T-helper 2 cell treated with Interferon-gamma antibody and Interleukin-4, amounts not matched to agents 100 ng/mL and 5 ng/mL, for 36 hours (primary cell): ENCODE measurements at regions not wholly inside any gene's neighbourhood (a gene's known extent, or its start where the extent isn't known, plus 50 kb on each side); places are given as distances from the start of the nearest gene placed in this dataset.

Source experiments
- intact Hi-C: fragments of 100-400 bp; cut with micrococcal nuclease; formaldehyde crosslinking; loops from one replicate; pipeline ENCODE4 v1.15.1; 2023

DNA sequence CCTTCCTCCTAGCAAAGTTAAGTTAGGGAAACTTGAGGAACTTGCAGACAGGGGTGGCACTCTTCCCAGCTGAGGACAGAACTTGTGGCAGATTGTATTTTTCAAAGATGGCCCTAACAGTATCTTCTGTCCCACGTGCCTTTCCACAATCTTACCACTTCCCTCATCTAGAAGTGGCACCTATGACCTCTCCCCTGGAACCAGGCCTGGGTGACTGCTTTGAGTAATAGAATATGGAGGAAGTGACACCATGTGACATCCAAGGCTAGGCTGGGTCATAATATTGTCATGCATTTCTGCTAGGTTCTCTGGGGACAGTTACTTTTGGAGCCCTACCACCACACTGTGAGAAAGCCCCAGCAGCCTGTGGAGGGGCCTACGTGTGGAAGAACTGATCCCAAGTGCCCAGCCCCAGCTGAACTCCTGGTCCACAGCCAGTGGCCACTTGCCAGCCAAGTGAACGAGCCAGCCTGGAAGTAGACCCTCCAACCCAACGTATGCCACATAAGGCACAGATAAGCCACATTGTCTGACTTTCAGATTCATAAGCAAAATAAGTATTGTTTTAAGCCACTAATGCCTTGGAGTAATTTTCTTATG, 193.7 kb downstream of the PTPN20 start:
- intact Hi-C loops = no loop called here

DNA sequence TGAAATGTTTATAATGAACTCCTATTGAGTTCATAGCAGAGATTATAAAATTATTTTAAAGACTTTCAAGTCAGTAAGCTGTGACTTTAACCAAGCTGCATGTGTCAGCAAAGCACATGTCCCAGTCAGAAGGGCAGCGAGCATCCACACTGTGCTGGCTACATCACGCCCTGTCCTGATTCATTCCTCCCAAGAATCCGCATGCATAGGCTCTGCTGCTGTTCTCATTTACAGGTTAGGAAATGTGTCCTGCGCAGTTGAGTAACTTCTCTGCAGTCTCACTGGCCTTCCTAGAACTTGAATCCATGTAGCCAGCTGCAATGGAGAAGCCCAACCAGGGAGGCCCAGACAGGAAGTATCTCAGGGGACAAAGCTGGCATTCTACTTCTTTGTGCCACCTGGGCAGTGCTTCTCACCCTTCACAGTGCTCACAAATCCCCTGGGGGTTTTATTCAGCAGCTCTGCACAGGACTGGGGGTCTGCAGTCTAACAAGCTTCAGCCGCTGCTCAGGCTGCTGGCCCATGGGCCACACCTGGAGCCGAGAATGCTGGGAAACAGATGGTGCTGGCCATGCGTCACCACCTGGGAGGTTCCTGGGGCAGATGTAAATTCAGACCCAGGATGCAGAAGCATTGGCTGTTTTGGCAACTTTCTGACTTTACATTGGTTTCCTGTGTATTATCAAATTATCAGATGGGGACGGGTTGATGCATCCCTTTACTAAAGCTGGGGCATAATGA, 192.8 kb upstream of the GDF10 start:
- intact Hi-C loops = no loop called here

DNA sequence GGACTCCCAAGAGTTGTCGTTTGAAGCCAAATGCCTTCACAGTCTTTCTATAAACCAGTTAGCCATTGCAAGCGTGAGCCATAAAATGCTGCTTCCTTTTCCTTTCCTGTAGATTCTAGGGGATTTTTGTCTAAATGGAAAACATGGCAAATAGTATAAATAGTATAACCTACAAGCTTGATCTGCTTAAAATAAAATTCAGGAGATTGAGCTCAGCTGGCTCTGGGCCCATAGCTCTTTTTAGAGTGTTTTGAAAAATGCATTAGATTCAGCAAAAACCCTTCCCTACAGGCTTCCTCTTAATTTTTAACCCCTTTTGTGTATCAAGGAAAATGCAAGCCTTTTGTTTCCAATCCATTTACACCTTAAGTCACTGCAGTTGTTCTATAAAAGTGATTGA, 190.1 kb upstream of the GDF10 start:
- intact Hi-C loops = no loop called here

DNA sequence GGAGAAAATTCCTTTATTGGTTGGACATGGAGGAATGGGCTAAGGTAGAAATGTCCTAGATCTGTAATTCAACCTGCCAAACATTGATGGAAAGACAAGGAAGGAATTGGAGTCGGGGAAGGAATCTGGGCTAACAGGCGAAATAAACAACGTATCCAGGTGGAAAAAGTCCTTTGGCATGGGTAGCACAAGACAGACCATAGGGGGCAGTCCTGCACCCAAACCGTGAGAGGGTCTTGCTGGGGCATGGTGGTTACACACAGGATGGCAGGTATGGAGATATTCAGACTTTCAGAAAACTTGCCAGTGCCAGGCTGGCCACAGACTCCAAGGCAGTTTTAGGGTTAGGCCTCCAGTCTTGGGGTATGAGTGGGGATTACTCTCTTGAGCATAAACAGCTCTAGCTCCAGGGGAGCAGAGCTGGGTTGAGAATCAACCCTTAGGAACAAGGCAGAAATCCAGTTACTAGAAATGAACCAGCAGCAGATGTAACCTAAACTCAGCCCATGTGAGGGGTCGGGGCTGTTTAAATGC, 188.6 kb upstream of the GDF10 start:
- intact Hi-C loops = no loop called here

DNA sequence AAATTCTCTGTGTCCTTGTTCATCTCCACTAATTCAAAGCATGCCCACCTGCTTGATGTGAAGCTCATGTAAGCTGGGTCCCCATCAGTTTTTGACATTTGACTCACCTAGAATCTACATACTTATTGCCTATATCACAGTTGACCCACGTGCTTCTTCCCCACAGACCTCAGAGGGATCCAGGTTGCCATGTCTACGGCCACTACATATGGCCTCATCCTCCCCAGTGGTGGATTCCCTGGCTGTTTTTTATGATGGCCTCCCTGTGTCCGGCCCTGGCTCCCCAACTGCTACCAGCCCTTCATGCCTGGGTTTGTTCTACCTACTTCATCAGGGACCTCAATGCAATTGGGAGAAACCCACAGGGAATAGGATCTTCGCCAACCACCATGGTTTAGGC, 187.4 kb upstream of the GDF10 start:
- intact Hi-C loops = no loop called here

DNA sequence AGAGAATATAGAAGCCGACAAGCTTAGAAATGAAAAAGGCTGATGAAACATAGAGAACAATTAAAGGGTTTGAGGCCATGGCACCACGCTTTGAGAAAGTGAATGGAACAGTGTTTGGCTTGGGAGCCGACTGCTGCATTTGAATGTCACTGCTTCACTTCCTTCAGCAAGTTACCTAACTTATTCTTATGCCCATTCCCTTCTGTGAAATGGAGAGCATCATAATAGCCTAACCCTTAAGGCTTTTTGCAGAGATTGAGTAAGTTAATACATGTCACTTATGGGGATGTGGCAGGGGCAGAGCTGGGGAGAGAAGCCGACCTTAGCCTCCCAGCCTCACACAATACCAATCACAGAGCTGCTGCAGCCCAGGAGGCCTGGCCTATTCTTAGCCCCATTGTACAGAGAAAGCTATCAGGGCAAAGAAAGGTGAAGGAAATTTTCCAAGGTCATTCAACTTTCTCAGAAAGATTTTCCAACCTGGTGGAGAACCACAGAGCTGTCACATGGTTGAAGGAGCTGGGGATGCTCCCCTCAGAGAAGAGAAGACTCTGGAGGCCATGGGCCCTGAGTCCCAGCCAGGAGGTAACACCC, 186.0 kb upstream of the GDF10 start:
- intact Hi-C loops = no loop called here

DNA sequence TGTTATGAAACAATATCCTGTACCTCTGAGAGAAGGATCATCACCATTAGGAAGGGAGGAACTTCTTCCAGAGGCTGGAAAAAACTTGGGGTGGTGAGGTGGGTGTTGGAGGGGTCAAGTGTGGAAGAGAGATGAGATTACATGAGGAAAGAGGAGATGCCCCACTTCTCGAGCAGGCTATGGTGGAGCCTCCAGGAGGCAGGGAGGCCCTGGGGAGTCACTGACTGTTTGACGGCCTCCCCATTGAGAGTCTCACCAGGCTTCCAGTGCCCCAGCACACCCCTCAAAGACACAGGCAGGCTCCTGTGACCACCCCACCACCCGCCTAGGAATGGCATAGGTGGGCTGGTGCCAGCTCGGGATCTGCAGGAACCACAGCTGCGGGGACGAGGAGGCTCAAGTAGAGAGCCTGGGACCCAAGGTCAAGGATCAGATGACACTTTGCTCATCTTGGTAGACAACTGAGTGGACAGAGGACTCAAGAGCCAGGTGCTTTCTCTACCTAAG, 185.3 kb upstream of the GDF10 start:
- intact Hi-C loops = no loop called here

DNA sequence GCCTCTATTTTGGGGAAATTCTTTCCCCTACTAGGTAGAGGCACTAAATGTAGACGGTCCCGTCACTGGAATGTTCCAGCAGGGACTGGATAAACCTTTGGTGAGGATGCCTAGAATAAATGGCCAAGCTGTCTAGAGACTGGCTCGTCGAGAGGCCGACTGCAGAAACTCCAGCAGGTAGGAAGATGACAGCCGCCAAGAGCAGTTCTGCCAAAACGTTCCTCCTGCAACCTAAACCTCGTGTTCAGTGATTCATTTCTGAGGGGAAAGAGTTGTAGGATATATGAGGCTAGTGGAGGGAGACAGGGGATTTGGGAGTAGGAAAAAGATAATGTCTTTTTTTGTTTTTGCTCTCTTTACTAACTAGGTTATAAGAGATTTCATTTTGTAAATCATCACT, 184.7 kb upstream of the GDF10 start:
- intact Hi-C loops = no loop called here

DNA sequence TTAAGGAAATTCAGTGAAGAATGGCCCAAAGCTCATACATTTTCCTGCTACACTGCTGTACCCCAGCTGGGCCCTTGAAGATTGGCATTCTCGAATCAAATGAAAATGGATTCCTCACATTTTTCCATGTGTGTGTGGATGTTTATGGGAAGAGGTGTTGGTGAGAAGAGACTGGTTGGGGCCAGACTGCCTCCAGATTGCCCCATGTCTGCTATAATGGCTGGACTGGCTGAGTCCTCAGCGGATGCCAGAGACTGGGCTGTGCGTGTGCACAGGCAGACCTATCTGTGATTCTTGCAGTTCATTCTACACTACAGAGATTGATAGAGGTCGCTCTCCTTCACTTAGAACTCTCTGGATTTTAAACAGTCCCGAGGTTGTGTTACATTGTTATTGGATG, 183.6 kb upstream of the GDF10 start:
- intact Hi-C loops = no loop called here

DNA sequence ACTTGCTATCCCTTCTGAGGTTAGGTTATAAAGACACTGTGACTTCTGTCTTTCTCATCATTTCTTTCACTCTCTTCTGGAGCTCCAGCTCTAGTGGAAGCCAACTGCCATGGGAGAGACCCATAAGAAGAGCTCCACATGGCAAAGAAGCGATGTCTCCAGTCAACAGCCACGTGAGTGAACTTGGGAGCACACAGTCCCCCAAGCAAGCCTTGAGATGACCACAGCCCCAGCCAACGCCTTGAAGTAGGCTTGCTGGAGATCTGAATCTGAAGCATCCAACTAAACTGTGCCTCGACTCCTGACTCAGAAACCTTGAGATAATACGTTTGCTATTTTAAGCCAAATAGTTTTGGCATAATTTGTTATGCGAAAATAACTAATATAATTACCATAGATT, 181.7 kb upstream of the GDF10 start:
- intact Hi-C loops = no loop called here

DNA sequence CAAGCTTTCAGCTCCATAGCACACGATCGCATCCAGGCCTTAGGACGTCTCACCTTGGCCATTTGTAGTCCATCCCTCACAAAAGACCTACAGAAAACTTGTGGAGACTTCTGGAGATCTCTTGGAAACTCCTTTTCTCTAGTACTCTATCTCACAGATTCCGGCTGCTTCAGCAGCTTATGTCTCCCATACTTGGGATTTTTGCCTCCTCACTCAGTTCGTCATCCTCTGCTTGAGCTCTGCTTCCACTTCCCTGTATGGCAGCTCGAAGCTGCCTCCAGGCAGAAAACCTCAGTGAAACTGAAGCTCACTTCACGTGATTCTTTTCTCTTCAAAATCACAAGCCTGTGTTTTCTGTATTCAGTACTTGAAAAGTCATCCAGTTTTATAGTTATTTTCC, 178.7 kb upstream of the GDF10 start:
- intact Hi-C loops = no loop called here

DNA sequence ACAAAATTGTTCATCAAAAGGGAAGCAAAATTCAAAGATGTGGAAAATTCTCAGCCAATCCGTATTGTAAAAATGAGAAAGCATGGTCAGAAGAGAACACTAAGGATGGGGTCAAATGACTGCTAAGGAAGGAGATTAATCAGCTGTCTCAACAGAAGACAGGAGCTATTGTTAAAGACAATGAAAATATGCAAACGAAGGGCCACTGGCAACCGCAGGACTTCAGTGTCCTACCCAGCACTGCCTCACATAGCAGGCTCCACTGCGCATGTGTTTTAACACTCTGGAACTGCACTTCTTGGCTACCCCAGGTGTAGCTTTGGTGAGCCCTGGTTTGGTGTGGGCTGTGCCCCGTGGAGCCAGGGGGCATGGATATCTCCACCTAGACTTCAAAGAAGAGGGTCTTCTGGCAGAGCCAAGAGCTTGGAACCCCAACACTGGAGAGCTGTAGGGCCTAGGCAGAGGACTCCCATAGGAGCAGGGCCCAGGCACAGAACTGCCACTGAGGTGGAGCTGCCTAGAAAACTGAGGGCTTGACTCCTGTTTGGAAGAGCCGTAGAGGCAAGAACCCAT, 176.2 kb upstream of the GDF10 start:
- intact Hi-C loops = no loop called here

DNA sequence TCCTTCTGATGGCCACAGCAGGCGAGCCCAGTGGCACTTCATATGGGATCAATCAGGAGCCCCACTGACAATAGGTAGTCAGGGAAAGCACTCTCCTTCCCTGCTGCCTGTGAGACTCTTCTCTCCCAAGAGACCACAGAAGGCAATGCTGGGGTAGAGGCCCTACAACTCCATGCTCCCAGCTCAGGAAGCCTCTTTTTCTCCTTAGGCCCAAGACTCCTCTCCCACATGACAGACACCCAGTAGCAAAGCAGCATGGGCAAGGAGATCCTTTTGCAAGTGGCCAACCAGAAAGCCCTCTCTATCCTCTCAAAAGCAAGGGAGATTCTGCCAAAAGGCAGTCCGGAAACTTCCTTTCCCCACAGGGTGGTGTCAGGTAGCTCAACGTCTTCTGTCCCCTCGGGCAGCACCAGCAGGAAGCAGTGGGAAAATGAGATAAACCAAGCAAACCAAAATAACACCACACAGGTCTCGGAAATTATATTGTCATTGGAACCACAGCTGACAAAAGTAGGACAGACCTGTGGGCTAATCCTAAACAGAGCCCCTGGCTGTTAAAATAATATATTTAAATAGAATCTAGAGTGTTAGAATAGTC, 172.7 kb upstream of the GDF10 start:
- intact Hi-C loops = no loop called here

DNA sequence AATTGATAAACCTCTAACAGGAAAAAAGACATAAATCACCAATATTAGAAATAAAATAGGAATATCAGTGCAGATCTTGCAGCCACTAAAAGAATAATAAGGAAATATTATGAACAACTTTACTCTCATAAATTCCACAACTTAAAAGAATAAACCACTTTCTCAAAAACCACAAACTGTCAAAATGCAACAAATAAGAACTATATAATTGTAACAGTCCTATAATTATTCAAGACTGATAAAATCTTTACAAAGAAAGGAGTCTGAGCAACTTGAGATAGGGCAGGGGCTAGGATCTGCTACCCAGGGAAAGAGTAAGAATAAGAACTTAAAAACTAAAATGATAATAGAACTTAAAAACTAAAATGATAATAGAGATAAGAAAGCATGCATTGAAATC, 169.5 kb upstream of the GDF10 start:
- intact Hi-C loops = no loop called here

DNA sequence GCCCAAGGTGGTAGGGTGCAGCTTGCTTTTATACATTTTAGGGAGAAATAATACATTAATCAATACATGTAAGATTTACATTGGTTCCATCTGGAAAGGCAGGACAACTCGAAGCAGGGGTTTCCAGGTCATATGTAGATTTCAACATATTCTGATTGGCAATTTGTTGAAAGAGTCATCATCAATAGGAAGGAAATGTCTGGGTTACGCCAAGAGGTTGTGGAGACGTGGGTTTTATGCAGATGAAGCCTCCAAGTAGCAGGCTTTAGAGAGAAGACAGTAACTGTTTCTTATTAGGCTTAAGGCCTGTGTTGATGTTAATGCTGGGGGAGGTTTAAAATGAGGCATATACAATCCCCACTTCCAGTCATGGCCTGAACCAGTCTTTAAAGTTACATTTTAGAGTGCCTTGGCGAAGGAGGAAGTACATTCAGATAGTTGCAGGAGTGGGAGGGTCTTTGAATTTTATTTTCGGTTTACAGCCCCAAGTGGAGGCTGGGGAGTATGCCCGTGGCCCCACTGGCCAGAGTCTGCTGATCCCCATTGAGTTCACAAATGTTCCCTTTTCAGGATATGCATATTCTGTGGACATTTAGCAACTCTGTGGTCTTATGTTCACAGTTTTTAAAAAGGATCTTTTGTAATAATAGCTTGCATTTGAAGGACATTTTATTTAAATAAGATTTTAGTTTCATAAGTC, 166.0 kb upstream of the GDF10 start:
- intact Hi-C loops = no loop called here

DNA sequence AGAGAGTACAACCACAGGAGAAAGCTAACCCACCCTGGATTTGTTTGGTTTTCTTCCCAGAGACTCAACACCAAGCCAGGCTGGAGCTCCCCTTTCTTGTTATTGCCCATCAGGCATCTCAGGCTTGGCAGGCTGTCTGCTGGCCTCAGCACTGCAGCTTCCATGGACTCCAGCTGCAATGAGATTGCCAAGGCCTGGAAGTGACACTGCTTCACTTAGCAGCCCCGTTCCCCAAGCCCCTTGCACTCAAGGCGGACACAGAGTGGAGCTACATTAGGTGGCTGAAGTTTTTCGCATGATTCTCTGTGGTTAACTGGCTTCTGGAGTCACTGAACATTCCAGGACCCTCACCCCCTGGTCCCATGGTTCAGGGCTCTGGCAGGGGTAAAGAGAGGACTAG, 163.1 kb upstream of the GDF10 start:
- intact Hi-C loops = no loop called here

DNA sequence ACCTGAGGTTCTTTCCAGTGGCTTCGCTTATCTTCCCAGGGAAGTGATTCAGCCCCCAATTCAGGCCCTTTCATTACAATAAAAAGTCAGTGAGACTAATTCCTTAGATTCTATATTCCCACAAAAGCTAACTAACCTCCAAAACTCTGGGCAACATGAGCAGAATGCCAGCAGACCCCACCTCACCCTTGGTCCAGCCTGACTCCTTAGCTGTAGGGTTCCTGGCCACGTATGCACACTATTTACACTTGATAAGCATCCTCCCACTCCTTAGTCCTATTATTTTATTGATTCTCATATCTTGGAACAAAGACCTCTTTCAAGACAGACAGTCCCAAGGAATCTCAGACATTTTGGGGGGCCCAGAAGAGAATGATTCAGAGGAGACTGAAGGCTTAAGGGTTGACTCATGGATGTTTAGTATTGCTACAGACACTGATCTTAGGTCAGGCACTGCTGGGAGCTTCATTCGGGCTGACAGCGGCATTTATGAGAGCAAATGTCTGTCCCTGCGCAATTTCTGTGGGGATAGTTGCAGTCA, 162.6 kb upstream of the GDF10 start:
- intact Hi-C loops = no loop called here

DNA sequence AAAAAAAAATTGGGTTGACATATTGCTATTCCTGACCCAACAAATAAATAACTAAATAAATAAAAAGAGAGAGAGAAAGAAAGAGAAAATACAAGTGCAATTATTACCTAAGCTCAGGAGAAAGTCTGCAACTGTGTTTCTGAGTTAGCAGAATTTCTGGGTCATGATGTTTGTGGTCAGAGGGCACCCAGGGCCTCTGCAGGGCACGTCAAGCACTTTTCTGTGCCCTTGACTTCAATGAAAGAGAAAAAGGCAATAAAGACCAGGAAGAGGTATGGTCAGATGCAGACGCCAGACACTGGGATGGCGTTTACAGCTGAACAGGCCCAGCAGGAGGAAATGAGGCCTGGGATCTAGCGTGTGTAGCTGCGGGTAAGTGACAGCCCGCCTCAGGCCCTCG, 160.9 kb upstream of the GDF10 start:
- intact Hi-C loops = no loop called here

DNA sequence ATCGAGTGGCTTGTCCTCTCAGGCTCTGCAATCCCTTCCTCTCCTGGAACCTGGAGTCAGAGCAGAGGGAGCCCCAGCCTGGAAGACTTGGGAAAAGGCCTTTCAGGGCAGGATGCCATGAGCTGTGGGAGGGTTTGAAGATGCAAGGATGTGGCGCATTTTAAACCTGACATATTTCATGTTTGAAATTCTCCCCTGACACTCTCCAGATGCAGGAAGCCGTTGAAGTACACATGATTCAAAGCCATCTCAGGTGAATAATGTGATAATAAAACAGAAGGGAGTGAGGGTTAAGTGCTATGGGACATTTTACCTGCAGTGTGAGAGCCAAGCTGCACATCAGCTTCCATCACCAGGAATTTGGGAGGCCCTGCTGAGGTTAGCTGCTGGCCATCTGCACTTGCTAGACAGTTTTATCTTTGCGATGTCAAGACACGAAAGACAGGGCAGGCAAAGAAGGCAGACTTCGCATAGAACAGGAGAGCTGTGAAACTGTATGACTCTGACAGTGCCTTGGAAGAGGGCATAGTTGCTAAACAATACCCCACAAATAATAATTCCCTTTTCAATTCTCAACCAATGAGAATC, 159.1 kb upstream of the GDF10 start:
- intact Hi-C loops = no loop called here

DNA sequence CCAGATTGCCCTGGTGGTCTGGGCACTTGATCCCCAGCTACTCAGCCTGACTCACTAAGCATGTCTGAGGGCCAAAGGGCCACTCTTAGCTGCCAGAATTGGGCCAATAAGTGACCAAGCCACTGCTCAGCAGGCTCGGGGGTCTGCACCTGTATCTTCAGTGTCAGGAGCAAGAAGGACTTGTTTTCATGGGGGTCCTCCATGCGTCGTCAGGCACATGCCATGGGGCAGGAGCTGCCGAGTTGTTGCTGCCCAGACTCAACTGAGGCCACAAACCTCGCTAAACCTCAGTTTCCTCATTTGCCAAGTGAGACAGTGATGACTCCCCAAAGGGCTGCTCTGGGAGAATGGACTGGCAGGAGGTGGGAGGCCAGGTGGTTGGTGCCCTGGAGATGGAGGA, 158.6 kb upstream of the GDF10 start:
- intact Hi-C loops = no loop called here

DNA sequence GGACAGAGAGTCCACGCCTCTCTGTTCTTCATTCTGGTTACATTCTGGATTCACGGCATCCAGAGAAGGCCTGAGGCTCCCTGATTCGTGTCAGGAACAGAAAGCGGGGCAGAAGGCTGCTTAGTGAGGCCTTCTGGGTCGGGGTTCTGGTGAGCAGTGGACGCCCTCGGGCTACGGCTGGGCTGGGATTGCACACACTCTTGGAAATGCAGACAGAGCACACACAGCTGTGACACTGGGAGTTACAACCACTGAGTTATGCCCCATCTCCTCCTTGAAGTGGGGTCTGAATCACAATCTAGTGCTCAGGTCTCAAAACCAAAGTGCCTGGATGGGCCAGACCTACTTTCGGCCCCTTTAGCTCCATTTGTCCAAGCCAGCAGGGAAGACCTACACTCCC, 156.9 kb upstream of the GDF10 start:
- intact Hi-C loops = no loop called here
